K562 (cell line): ENCODE measurements at regions not wholly inside any gene's neighbourhood (a gene's known extent, or its start where the extent isn't known, plus 50 kb on each side); places are given as distances from the start of the nearest gene placed in this dataset.

Experiments
- ARHGAP35 ChIP-seq: fragments of 450-650 bp; IDR thresholded peaks from 2 replicates; pipeline ENCODE4 v1.6.1; 2018; ENCODE audit not compliant: partially characterized antibody
- CHD1 ChIP-seq: fragments of 200-600 bp; sonication (generic); IDR thresholded peaks from one replicate; pipeline ENCODE4 v1.6.1; 2012; ENCODE audit warnings: mild to moderate bottlenecking, moderate library complexity, low read length, inconsistent platforms
- FOXK2 ChIP-seq, 2 experiments: fragments of 450-650 bp; IDR thresholded peaks in 1 of 2; conservative IDR thresholded peaks in 1 of 2; 2 replicates each; pipeline ENCODE4 v1.6.1; 2016; ENCODE audit warnings: low read depth in 2 of 2, mild to moderate bottlenecking in 1 of 2
- HNRNPLL ChIP-seq: fragments of 200-400 bp; formaldehyde crosslinking; IDR thresholded peaks from 2 replicates; pipeline ENCODE4 v1.6.1; 2017; ENCODE audit warnings: low read length, low read depth, mild to moderate bottlenecking; ENCODE audit not compliant: poor library complexity, severe bottlenecking
- HNRNPUL1 ChIP-seq: fragments of 200-400 bp; formaldehyde crosslinking; IDR thresholded peaks from 2 replicates; pipeline ENCODE4 v1.6.1; 2017; ENCODE audit warnings: low read length
- IRF9 ChIP-seq: fragments of 450-650 bp; IDR thresholded peaks from 2 replicates; pipeline ENCODE4 v1.6.1; 2016; ENCODE audit warnings: missing biosample characterization, missing genetic modification characterization
- JUND ChIP-seq, 2 experiments: IDR thresholded peaks; 2 replicates in 1 of 2; 3 replicates in 1 of 2; pipeline ENCODE4 v1.6.1; 2011; ENCODE audit warnings: borderline replicate concordance in 2 of 2, low read depth in 2 of 2, low read length in 2 of 2, improper control_type of control experiment in 1 of 2, missing biosample characterization in 1 of 2, missing genetic modification characterization in 1 of 2, missing genetic modification reagents in 1 of 2
- KLF1 ChIP-seq: fragments of 450-650 bp; IDR thresholded peaks from 2 replicates; pipeline ENCODE4 v1.6.1; 2016; ENCODE audit warnings: missing genetic modification characterization, missing compliant biosample characterization
- PRPF4 ChIP-seq: fragments of 200-400 bp; formaldehyde crosslinking; IDR thresholded peaks from one replicate; pipeline ENCODE4 v1.6.1; 2017; ENCODE audit warnings: low read length, low read depth, mild to moderate bottlenecking; ENCODE audit not compliant: insufficient read depth, poor library complexity, severe bottlenecking
- ZFP36 ChIP-seq: fragments of 150-350 bp; IDR thresholded peaks from 2 replicates; pipeline ENCODE4 v1.6.1; 2018; ENCODE audit warnings: low read length, low read depth; ENCODE audit not compliant: partially characterized antibody
- ZKSCAN8 ChIP-seq: fragments of 200-800 bp; sonication (Bioruptor generic); IDR thresholded peaks from 2 replicates; pipeline ENCODE4 v1.6.1; 2016; ENCODE audit warnings: missing genetic modification characterization, missing compliant biosample characterization
- ZNF512 ChIP-seq: IDR thresholded peaks from 2 replicates; pipeline ENCODE4 v1.6.1; 2016; ENCODE audit warnings: missing genetic modification characterization, missing compliant biosample characterization
- TF ChIP-seq, protein P1 (sequence below): sonication (generic); formaldehyde crosslinking; IDR thresholded peaks from 2 replicates; pipeline ENCODE4 v1.8.0; 2023; ENCODE audit warnings: mild to moderate bottlenecking, missing genetic modification reagents

- TF ChIP-seq ZNF512 (tag) (no peak), HNRNPUL1 (no peak), PRPF4 (no peak), CHD1 (no peak), FOXK2 (conservative IDR thresholded peaks at IDR 0.05 in 1 of 2, IDR thresholded peaks at IDR 0.05 in 1 of 2; ENCODE audit: low read depth in 2 of 2) (no peak), KLF1 (tag) (no peak), ARHGAP35 (no peak), IRF9 (tag) (no peak), ZFP36 (no peak), JUND (IDR thresholded peaks at IDR 0.05; ENCODE audit: borderline replicate concordance, low read depth, low read length) (no peak), JUND (tag; IDR thresholded peaks at IDR 0.05; ENCODE audit: borderline replicate concordance, low read depth, low read length) (no peak), ZKSCAN8 (CRISPR knock-in tag) (no peak), HNRNPLL (no peak)
- TF ChIP-seq, protein P1, sequence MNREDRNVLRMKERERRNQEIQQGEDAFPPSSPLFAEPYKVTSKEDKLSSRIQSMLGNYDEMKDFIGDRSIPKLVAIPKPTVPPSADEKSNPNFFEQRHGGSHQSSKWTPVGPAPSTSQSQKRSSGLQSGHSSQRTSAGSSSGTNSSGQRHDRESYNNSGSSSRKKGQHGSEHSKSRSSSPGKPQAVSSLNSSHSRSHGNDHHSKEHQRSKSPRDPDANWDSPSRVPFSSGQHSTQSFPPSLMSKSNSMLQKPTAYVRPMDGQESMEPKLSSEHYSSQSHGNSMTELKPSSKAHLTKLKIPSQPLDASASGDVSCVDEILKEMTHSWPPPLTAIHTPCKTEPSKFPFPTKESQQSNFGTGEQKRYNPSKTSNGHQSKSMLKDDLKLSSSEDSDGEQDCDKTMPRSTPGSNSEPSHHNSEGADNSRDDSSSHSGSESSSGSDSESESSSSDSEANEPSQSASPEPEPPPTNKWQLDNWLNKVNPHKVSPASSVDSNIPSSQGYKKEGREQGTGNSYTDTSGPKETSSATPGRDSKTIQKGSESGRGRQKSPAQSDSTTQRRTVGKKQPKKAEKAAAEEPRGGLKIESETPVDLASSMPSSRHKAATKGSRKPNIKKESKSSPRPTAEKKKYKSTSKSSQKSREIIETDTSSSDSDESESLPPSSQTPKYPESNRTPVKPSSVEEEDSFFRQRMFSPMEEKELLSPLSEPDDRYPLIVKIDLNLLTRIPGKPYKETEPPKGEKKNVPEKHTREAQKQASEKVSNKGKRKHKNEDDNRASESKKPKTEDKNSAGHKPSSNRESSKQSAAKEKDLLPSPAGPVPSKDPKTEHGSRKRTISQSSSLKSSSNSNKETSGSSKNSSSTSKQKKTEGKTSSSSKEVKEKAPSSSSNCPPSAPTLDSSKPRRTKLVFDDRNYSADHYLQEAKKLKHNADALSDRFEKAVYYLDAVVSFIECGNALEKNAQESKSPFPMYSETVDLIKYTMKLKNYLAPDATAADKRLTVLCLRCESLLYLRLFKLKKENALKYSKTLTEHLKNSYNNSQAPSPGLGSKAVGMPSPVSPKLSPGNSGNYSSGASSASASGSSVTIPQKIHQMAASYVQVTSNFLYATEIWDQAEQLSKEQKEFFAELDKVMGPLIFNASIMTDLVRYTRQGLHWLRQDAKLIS, result no peak
Observed at GRCh38 chr13:80235967-80236302, 105.0 kb downstream of the SPRY2 start.
